ENCODE measurements at regions not wholly inside any gene's neighbourhood (a gene's known extent, or its start where the extent isn't known, plus 50 kb on each side); places are given as distances from the start of the nearest gene placed in this dataset.

DNA sequence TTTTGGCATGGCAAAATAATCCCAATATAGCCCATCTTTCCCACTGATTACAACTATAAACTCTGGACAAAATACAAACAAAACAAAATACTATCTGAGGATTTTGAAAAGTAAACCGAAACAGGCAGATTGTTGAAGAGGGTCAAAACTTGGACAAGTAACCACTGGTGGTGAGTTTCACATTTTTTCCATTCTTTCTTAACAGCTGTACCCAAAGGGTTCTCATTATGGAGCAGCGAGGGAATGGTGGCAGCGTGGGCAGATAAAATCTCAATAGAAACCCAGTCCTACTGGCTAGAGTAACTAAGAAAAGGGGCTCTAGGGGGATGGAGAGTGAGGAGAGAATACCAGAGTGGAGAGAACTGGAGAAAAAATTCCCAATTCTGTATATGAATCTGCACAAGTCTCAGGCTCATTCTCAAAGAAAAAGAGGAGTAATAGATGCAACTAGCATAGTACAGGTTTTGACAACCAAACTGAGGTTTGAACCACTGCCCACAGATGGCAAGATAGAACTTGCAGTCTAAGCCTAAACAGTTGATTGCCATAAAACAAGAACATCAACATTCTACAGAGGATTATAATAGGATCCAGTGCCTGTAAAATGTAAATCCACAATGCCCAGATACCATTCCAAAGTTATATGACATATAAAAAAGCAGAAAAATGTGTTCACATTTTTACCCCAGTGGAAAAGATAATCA is 284.5 kb downstream of the KCNRG start:
- in situ Hi-C loops (cut with MboI; ENCODE audit: low sequenced_read_pairs), result no loop called here

DNA sequence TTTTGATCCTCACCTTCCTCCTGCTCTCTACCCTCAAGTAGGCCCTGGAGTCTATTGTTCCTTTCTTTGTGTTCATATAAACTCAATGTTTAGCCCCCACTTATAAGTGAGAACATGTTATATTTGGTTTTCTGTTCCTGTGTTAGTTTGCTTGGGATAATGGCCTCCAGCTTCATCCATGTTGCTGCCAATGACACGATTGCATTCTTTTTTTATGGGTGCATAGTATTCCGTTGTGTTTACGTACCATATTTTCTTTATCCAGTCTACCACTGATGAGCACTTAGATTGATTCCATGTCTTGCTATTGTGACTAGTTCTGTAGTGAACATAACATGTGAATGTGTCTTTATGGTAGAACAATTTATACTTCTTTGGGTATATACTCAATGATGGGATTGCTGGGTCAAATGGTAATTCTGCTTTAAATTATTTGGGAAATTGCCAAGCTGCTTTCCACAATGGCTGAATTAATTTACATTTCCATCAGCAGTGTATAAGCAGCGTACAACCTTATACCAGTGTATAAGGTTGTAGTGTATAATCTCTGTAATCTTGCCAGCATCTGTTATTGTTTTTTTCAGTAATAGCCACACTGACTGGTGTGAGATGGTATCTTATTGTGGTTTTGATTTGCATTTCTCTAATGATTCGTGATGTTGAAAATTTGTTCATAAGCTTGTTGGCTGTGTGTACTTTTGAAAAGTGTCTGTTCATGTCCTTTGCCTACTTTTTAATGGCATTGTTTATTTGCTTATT is 288.9 kb downstream of the KCNRG start:
- in situ Hi-C loops (cut with MboI; ENCODE audit: low sequenced_read_pairs), result no loop called here

DNA sequence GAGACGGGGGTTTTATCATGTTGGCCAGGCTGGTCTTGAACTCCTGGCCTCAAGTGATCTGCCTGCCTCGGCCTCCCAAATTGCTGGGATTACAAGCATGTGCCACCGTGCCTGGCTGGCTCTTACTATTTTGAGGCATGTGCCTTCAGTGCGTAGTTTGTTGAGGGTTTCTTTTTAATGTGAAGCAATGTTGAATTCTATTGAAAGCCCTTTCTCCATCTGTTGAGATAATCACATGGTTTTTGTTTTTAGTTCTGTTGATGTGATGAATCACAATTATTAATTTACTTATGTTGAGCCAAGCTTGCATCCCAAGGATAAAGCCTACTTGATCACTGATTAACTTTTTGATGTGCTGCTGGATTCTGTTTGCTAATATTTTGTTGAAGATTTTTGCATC is 290.9 kb downstream of the KCNRG start:
- in situ Hi-C loops (cut with MboI; ENCODE audit: low sequenced_read_pairs), result no loop called here

DNA sequence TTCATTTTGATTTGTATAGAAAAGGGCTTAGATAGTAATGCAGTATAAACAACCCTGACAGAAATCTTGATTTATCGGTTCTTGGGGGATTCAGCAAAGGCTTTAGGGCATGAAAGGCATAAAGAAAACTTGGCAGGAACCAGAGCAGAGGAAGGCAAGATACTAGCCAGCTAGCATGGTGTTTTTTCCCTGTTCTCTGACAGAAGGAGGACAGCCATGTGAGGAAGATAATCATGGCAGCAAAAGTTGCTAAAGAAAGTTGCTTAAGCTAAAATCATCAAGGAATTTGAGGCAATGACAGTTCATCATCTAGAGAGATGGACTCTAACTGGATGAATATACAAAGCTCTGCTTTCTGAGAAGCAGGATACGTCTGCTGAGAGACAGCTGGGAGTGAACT is 294.1 kb downstream of the KCNRG start:
- in situ Hi-C loops (cut with MboI; ENCODE audit: low sequenced_read_pairs), result no loop called here

DNA sequence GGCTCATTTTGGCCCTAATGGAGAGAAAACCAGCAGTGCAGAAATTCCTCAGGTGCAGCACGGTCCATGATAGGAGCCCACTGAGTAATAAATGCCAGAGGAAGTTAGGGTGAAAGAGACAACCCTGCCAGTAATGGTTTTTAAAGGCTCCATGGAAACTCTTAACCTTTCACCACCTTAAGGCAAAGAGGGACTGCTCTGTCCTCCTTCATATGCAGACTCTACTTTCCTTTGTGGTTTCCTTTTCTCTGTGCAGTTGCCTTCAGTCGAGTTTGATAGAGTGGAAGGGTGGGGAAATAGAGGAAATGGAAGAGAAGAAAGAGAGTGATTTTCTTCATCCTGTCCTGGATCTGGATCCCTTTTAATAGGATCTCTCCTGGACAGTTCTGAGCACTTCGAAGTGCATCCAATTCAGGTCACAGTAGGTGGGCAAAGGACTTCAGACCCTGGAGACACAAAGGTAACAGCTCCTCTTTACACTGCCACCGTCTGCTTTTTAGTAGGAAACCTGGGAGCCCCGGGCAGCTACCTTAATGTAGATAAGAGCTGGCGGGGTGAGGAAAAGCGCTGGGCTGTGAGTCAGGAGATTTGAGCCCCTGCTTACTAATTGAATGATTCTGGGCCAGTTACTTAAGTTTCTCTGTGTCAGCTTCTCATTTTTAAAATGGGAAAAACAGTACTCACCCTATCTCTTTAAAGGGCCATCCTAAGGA is 294.8 kb downstream of the KCNRG start:
- in situ Hi-C loops (cut with MboI; ENCODE audit: low sequenced_read_pairs), result no loop called here

DNA sequence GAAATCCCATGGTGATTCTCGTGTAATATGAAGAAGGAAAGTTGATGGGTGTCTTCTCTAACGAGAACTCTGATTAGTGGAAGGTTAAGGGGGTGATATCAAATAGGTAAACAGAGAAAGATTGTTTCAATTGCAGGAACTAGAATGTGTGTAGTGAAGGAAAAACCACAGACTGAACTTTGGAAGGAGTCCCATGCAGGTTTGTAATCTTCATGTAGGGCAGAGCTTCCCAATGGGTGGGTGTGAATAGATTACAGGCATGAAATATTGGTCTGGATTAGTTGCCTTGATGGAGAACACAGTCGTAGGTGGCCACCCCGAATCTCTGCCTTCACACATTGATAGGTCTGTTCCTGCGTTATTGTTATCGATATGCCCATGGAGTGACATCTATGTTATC is 295.5 kb downstream of the KCNRG start:
- in situ Hi-C loops (cut with MboI; ENCODE audit: low sequenced_read_pairs), result no loop called here

DNA sequence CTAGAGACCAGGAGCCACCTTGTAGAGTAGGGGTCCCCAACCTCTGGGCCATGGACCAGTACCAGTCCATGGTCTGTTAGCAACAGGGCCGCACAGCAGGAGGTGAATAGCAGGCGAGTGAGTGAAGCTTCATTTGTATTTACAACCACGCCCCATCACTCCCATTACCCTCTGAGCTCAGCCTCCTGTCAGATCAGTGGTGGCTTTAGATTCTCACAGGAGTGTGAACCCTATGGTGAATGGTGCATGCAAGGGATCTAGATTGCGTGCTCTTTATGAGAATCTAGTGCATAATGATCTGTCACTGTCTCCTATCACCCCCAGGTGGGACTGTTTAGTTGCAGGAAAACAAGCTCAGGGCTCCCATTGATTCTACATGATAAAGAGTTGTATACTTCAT is 303.6 kb downstream of the KCNRG start:
- in situ Hi-C loops (cut with MboI; ENCODE audit: low sequenced_read_pairs), result no loop called here

DNA sequence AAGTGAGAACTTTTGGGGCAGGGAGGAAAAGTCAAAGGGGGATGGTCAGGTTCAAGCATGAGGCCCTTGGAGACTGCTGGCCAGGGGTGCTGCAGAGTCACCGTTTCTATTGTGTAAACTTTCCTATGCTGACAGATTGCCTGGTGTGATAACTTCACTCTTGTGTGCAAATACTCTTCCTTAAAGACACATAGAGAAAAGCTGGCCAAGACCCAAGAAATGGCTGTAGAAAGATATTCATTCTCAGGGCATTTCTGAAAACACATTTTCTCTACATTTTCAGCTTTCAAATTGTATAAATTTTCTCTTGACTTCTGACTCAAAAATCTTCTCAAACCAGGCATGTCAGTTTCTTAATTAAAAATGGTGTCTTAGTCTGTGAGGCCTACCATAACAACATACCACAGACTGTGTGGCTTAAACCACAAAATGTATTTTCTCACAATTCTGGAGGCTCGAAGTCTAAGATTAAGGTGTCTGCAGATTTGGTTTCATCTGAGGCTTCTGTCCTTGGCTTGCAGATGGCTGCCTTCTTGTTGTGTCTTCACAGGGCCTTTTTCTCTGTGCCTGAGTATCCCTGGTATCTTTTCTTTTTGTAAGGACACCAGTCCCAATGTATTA is 304.5 kb downstream of the KCNRG start:
- in situ Hi-C loops (cut with MboI; ENCODE audit: low sequenced_read_pairs), result no loop called here

DNA sequence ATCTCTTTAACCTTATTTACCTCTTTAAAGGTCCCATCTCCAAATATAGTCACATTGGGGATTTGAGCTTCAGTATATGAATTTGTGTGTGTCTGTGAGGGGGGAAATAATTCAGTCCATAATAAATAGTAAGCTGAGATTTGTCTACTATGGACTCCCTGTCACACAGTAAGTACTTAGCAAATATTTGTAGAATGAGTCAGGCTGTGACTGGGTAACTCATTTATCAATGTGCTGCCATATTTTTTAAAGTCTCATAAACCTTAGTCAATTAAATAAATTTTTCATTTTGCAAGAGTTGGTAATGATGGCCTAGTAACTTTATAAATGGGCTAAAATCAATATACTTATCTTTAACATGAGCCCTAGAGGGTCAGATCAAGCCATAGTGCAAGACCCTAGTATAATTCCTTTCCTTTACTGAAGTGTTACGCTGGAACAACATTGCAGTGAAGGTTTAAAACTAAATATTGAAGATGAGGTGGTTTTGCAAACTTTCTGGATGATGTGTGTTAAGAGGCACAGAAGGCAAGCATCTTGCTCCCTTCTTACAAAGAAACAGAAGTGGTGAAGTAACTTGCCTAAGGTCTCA is 305.1 kb downstream of the KCNRG start:
- in situ Hi-C loops (cut with MboI; ENCODE audit: low sequenced_read_pairs), result no loop called here

DNA sequence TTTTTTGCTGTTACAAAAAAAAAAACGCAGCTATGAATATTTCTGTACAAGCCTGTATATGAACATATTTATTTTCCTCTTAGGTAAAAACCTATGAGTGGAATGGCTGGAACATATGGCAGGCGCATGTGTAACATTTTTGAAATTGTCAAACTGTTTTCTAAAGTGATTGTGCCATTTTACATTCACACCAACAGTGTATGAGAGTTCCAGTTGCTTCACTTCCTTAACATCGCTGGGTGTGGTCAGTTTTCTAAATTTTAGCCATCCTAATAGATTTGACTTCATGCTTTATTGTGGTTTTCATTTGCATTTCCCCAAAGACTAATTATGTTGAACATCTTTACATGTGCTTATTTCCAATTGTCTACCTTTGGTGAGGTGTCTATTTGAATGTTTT is 306.8 kb downstream of the KCNRG start:
- in situ Hi-C loops (cut with MboI; ENCODE audit: low sequenced_read_pairs), result no loop called here

DNA sequence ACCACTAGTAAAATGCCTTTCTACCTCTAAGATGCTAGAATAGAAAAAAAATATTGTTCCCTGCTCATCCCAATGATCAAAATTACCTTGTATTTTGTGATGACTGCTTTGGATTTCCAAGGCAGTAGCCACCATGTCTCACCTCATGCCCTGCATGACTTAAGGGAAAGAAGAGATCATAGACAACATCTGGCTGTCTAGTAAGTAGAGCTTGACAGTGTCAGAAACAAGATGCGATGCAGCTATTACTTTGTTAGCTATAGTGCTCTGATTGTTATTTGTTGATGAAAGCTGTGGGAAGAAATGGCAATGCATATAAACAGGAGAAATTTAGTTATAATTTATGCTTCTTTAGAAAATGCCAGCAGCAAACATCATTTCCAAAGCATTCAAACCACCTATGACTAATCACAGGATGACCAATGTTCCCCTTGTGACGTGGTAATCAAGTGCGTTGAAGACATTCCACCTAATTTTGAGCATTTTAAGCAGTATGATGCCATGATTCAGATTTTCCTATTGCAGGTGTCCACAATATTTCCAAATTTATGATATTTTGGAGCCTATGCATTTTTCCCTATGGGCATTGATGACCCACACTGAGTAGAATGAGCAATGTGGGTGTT is 308.3 kb downstream of the KCNRG start:
- in situ Hi-C loops (cut with MboI; ENCODE audit: low sequenced_read_pairs), result no loop called here

DNA sequence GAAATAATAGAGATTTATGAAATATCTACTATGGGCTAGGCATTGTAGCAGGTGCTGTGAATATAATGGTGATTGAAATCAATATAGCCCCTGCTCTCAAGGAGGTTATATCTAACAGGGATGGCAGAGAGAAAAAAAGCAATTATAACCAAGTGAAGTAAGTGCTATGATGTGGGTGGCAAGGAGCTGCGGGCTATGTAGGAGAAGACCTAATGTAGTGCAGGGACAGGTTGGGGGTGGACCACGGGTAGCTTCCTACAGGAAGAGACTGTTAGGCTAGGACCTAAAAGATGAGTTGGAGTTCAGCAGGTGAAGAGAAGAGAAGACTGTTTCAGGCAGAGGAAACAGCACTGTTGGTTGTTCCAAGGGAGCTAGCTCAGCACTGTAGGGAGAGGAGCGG is 311.0 kb downstream of the KCNRG start:
- in situ Hi-C loops (cut with MboI; ENCODE audit: low sequenced_read_pairs), result no loop called here

DNA sequence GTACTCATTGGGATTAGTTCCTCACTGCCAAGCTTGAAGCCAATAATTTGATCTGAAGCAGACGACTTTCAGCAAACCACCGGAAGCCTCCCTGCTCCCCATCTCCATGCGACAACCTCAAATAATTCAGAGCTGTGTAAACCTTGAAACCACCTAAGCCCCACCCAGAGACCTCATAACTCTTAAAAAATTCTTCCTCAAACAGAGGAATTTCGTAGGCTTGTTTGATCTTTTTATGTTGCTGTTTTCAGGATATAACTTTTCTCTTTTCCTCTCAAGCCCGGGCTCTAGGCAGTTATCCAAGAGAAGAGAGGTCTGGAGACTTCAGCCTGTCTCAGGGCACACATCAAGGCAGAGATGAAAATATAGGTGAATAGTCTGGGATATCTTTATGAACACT is 311.6 kb downstream of the KCNRG start:
- in situ Hi-C loops (cut with MboI; ENCODE audit: low sequenced_read_pairs), result no loop called here

DNA sequence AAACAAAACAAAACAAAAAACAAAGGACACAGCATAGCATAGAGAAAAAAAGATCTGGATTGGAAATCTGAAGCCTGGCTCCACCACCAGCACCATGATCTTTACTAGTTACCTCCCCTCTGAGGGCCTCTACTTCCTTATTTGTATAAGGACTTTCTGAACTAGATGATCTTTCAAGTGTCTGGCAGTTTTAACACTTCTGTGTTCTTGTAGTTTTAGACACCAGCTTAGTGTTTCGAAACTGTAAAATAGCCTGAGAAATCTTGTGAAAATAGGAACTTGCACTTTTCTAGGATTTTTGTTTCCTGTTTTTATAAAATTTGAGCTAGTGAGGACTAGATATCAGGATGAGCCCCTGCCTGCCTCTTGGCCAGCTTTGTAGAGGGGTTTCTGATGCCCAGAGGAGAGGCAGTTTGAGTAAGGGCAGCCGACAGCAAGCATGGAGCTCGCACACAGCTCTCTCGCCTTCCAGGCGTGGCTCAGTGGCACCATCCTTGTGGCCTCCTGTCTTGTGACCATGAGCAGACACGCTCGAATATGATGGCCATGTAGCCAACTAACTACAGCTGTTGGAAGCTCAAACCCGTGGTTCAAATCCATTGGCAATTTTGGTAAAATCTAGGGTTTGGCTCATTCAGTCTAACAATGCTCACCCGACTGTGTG is 319.0 kb downstream of the KCNRG start:
- in situ Hi-C loops (cut with MboI; ENCODE audit: low sequenced_read_pairs), result no loop called here

DNA sequence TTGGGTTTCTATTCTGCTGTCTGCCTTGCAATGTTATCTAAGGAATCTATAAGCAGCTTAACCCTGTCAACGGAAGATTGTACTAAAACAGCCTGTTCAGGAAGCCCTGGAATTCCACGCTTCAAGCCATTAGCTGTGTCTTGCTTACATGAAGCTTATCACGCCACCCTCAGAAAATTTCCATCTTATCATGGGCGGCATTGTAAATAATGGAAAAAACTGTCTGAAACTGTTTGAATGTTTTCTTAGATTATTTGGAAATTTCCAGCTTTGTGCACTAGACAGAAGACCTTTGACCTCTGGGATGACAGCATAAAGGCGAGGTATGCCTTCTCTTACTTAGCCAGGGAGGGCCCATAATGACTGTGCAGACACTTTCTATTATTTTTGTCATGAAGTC is 319.7 kb downstream of the KCNRG start:
- in situ Hi-C loops (cut with MboI; ENCODE audit: low sequenced_read_pairs), result no loop called here

DNA sequence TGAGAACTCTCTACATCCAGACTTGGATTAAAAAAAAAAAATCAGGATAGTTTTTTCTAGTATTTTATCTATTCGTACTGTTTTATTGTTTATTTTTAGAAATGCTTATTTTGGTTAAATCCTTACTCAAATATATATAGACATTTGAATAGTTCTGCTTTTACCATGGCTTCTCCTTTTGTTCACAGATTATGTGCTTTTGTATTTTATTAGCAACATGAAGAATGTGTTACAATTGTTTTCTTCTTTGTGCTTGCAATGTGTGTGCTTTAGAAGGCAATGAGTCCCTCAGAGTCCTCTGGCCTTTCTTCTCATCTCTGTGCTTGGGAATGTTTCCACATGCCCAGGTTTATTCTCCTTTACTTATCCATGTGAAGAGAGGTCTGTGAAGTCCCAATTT is 324.0 kb downstream of the KCNRG start:
- in situ Hi-C loops (cut with MboI; ENCODE audit: low sequenced_read_pairs), result no loop called here

DNA sequence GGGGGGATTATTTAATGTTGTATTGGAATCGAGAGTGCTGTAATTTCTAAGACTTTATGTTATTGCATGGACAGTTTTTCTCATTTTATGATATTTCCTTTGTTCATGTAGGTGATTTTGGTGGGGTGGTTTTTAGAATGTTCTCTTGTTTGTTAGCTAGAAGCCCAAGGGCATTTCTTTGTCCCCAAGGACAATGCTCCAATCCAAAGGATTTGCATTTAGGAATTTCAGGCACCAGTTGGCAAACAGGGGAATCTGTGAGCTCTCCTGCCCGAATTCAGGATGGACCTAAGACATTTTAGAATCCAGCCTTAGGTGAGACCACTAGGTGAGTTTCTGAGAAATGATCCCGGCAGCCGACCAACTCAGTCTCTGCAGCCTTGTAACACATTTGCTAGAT is 324.9 kb downstream of the KCNRG start:
- in situ Hi-C loops (cut with MboI; ENCODE audit: low sequenced_read_pairs), result no loop called here

DNA sequence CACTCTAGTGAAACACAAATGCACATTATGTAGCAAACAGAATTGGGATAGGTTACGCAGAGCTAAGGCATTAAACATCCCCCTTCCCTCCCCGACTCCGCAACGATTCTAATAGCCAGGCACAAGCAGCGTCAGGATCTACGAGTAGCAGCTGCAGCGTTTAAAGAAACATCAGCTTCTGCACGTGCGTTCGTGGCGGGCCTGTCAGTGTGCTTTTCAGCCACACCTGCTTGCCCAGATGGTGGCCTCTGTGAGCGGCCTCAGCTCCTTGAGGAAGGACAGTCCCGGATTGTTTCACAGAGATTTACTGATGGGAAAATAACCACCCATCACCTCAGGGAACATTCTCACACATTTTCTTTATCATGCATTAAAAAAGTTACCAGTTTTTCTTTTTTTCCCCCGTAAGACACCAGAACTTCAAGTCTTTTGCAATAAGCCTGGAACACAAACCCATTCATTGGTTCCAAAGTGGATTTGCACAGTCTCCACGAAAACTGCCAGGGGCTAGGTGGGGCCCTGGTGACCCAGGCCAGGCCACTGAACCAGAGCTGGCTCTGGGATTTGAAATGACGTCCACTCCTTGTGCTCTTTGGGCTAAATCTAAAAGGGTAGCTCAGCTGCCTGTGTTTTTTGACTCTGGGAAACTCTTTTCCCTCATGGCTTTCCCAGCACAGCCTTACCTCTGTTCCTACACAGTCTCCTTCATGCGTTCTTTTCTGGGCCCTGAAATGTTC is 325.5 kb downstream of the KCNRG start:
- in situ Hi-C loops (cut with MboI; ENCODE audit: low sequenced_read_pairs), result no loop called here

DNA sequence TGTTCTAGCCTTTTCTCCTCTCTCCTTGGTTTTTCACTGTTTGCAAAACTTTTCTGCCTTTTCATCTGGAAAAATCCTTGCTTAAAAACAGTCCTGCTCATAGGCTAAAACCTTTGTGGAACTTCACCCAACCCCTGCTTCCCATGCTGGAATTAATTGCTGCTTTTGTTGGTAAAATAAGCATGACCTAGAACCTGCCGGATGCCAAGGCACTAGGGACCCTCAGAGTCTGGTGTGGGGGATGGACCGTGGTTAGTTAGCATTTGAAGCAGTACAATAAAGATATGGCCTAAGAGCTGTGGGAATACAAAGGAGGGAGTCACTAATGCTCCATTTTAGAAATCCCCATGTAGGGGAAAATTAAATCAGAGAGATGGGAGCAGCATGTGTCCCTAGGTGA is 326.3 kb downstream of the KCNRG start:
- in situ Hi-C loops (cut with MboI; ENCODE audit: low sequenced_read_pairs), result no loop called here

DNA sequence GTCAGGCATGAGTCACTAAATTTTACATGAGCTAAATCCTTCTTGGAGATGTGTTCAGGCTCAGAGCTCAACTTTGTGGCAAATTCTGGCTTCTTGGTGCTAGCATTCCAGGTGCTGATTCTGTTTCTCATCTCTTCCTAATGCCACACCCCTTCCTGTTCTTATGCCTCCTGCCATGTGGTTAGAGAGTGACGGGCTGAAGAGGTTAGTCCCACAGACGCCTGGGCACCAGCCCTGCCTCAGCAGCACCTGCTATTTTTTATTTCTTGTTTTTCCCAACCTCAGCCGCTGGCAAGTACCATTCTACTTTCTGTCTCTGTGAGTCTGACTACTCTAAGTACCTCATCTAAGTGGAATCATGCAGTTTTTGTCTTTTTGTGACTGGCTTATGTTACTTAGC is 329.5 kb downstream of the KCNRG start:
- in situ Hi-C loops (cut with MboI; ENCODE audit: low sequenced_read_pairs), result no loop called here

All from HL-60/S4 (cell line).